ENCODE measurements at regions not wholly inside any gene's neighbourhood (a gene's known extent, or its start where the extent isn't known, plus 50 kb on each side); places are given as distances from the start of the nearest gene placed in this dataset.

GRCh38 chr1:217336724-217337123, 294.2 kb downstream of the GPATCH2 start:
- no peak for TF ChIP-seq CTCF (IDR thresholded peaks at IDR 0.05; ENCODE audit: low read depth, low read length, missing control alignments)
- H3K4me3 ChIP-seq (ENCODE audit: low read depth, low read length) = no peak overlapping the region
- DNase-seq (ENCODE audit: low read depth) = no peak

GRCh38 chr1:217333939-217334338, 297.0 kb downstream of the GPATCH2 start:
- no peak overlapping the region for H3K4me3 ChIP-seq (ENCODE audit: low read depth, low read length)
- TF ChIP-seq CTCF (IDR thresholded peaks at IDR 0.05; ENCODE audit: low read depth, low read length, missing control alignments) = peak; percentile 79
- peak; percentile 8 for DNase-seq (ENCODE audit: low read depth)

- H3K4me3 ChIP-seq (ENCODE audit: low read depth, low read length) = no peak overlapping the region
- TF ChIP-seq CTCF (IDR thresholded peaks at IDR 0.05; ENCODE audit: low read depth, low read length, missing control alignments) = no peak
- no peak for DNase-seq (ENCODE audit: low read depth)
Measured at GRCh38 chr1:217332431-217333065, 298.3 kb downstream of the GPATCH2 start.

- DNase-seq (ENCODE audit: low read depth) = no peak
- H3K4me3 ChIP-seq (ENCODE audit: low read depth, low read length) = no peak overlapping the region
- no peak for TF ChIP-seq CTCF (IDR thresholded peaks at IDR 0.05; ENCODE audit: low read depth, low read length, missing control alignments)
Measured at GRCh38 chr1:217331698-217332097, 299.2 kb downstream of the GPATCH2 start.

- no peak for DNase-seq (ENCODE audit: low read depth)
- no peak for TF ChIP-seq CTCF (IDR thresholded peaks at IDR 0.05; ENCODE audit: low read depth, low read length, missing control alignments)
- no peak overlapping the region for H3K4me3 ChIP-seq (ENCODE audit: low read depth, low read length)
Measured at GRCh38 chr1:217327901-217328300, 303.0 kb downstream of the GPATCH2 start.

- DNase-seq (ENCODE audit: low read depth) = peak; percentile 27
- TF ChIP-seq CTCF (IDR thresholded peaks at IDR 0.05; ENCODE audit: low read depth, low read length, missing control alignments) = no peak
- no peak overlapping the region for H3K4me3 ChIP-seq (ENCODE audit: low read depth, low read length)
Measured at GRCh38 chr1:217322834-217323233, 308.1 kb downstream of the GPATCH2 start.

- H3K4me3 ChIP-seq (ENCODE audit: low read depth, low read length) = no peak overlapping the region
- DNase-seq (ENCODE audit: low read depth) = no peak
- TF ChIP-seq CTCF (IDR thresholded peaks at IDR 0.05; ENCODE audit: low read depth, low read length, missing control alignments) = no peak
Measured at GRCh38 chr1:217315346-217315745, 315.5 kb downstream of the GPATCH2 start.

Measured in GM12864 (cell line).